Natural killer cell (primary cell): ENCODE measurements at regions not wholly inside any gene's neighbourhood (a gene's known extent, or its start where the extent isn't known, plus 50 kb on each side); places are given as distances from the start of the nearest gene placed in this dataset.

ENCODE experiments used
- ATAC-seq, 3 donors: fragments of 150-1000 bp in 2 of 3; fragments of 200-7000 bp in 1 of 3; cut with Tn5 transposase; 1 replicate in 1 of 3; 2 replicates in 2 of 3; pipeline ENCODE4 v1.10.0; 2021; ENCODE audit warnings: mild to moderate bottlenecking in 2 of 3, moderate library complexity in 2 of 3
- DNase-seq, 2 donors: peaks; one replicate each; pipeline versions ENCODE4 v3.0.0 to v3.0.0-alpha.2; 2013 to 2021; ENCODE audit warnings: mixed read lengths in 1 of 2
- H3K27ac ChIP-seq: one replicate; pipeline ENCODE4 v1.5.1; 2013; ENCODE audit warnings: mild to moderate bottlenecking, low read length
- H3K27me3 ChIP-seq: one replicate; pipeline ENCODE4 v1.6.1; 2013; ENCODE audit warnings: low read length; ENCODE audit not compliant: control insufficient read depth, insufficient read depth
- H3K36me3 ChIP-seq: one replicate; pipeline ENCODE4 v1.6.1; 2013; ENCODE audit warnings: low read length; ENCODE audit not compliant: control insufficient read depth, insufficient read depth
- H3K4me1 ChIP-seq: one replicate; pipeline ENCODE4 v1.6.1; 2013; ENCODE audit warnings: low read length; ENCODE audit not compliant: control insufficient read depth, insufficient read depth
- H3K4me3 ChIP-seq: one replicate; pipeline ENCODE4 v1.5.1; 2013; ENCODE audit warnings: low read length
- H3K9me3 ChIP-seq: one replicate; pipeline ENCODE4 v1.6.1; 2013; ENCODE audit warnings: low read length; ENCODE audit not compliant: control insufficient read depth, insufficient read depth
- H3K27ac Mint-ChIP-seq, 2 donors: one replicate each; pipeline ENCODE4 v1.8.0; 2022; ENCODE audit warnings: mild to moderate bottlenecking in 2 of 2, mixed read lengths in 2 of 2, moderate library complexity in 1 of 2
- H3K27me3 Mint-ChIP-seq, 2 donors: one replicate each; pipeline ENCODE4 v1.8.0; 2022; ENCODE audit warnings: low read depth in 2 of 2, mixed read lengths in 2 of 2
- H3K36me3 Mint-ChIP-seq: one replicate; pipeline ENCODE4 v1.8.0; 2022; ENCODE audit warnings: mixed read lengths
- H3K4me1 Mint-ChIP-seq, 2 donors: one replicate each; pipeline ENCODE4 v1.8.0; 2022; ENCODE audit warnings: mixed read lengths in 2 of 2
- H3K4me3 Mint-ChIP-seq: one replicate; pipeline ENCODE4 v1.8.0; 2022; ENCODE audit warnings: mild to moderate bottlenecking, moderate library complexity, mixed read lengths
- H3K9me3 Mint-ChIP-seq, 2 donors: one replicate each; pipeline ENCODE4 v1.8.0; 2022; ENCODE audit warnings: mixed read lengths in 2 of 2
- CTCF ChIP-seq: fragments of 200-600 bp; IDR thresholded peaks from one replicate; pipeline ENCODE4 v1.8.0; 2022; ENCODE audit warnings: antibody characterized with exemption
- WGBS: methylation state at CpG from one replicate; pipeline ENCODE4 v1.1.7; 2013; ENCODE audit warnings: missing lambda C conversion rate; ENCODE audit not compliant: insufficient coverage; 5-methylcytosine and 5-hydroxymethylcytosine counted together
- intact Hi-C: fragments of 100-400 bp; cut with micrococcal nuclease; formaldehyde crosslinking; loops from one replicate; pipeline ENCODE4 v1.14.2; 2022

DNA sequence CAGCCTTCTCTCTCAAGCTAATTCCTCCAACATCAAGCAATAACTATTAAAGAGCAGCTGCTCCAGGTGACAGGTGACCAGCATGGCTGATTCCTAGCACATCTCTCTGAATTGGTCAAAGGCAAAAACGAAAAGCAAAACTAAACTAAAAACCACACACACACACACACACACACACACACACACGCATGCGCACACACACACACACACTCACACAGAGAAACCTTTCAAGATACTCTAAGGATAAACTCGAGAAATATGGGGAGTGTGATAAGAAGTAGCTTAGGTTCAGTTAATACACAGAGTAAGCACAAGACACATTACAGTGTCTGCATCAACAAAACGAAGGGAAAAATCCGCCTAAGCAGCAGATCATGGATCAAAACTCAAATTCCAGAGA is 74.5 kb upstream of the FZD7 start:
- Mint-ChIP-seq H3K27ac (no peak overlapping the region), H3K4me3 (no peak overlapping the region), H3K36me3 (no peaks in the 10 kb centered on the region), H3K27me3 (peaks cover 11 to 19% of the 10 kb centered on the region in 2 donors), H3K9me3 (no peaks in the 10 kb centered on the region), H3K4me1 (no peaks in the 10 kb centered on the region)
- WGBS, result 55% methylated on average over 3 of the region's 6 CpGs
- intact Hi-C loops, result no loop called here
- no peak for ATAC-seq
- Histone ChIP-seq H3K27me3 (no peaks in the 10 kb centered on the region), H3K4me1 (no peaks in the 10 kb centered on the region), H3K9me3 (no peaks in the 10 kb centered on the region), H3K4me3 (no peak overlapping the region), H3K27ac (no peak overlapping the region), H3K36me3 (no peaks in the 10 kb centered on the region)
- no peak for DNase-seq
- no peak for TF ChIP-seq CTCF

DNA sequence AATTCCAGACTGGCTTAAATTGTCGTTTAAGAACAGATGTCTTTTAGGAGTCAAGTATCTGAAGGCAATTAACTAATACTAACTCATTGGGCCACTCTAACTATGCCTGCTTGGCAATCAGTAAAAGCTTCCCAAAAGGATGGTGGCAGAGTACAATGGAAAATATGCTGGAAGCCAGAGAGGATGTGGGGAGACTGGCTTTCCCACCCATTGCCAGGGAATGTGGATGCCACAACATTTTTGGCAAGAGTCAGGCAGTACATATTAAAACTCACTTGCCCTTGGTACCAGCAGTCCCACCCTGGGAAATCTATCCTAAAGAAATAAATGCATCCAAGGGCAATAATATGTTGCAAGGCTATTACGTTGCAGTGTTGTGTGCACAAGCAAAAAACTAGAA is 74.0 kb upstream of the FZD7 start:
- H3K4me3 Mint-ChIP-seq, result no peak overlapping the region
- H3K27me3 Mint-ChIP-seq, result peaks cover 11 to 19% of the 10 kb centered on the region in 2 donors
- Histone ChIP-seq H3K4me3 (no peak overlapping the region), H3K36me3 (no peaks in the 10 kb centered on the region), H3K4me1 (peaks cover 4% of the 10 kb centered on the region), H3K27me3 (no peaks in the 10 kb centered on the region), H3K9me3 (no peaks in the 10 kb centered on the region), H3K27ac (no peak overlapping the region)
- H3K4me1 Mint-ChIP-seq, result no peaks in the 10 kb centered on the region
- WGBS, result 78% methylated on average over 2 of the region's 2 CpGs
- H3K27ac Mint-ChIP-seq, result no peak overlapping the region
- no peaks in the 10 kb centered on the region for H3K36me3 Mint-ChIP-seq
- no peak for TF ChIP-seq CTCF
- ATAC-seq (no peak), DNase-seq (no peak)
- H3K9me3 Mint-ChIP-seq, result no peaks in the 10 kb centered on the region
- intact Hi-C loops, result no loop called here

DNA sequence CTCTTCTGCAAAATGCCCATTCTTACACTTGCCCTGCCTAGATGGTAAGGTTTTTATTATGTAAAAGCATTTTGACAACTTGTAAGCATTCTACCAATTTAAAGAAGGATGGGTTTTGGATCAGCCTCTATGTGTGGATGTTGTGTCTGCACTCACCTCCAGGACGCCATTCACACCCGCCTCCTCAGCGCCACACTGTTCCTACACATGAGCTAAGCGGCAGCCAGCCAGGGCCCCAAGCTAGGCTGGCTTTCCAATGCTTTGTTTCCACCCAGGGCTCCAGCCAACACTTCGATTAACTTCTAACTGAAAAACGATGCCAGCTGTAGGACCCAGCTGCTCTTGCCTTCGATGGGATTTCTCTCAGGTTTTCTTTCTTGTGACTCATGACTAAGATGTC is 73.3 kb upstream of the FZD7 start:
- H3K36me3 Mint-ChIP-seq, result no peaks in the 10 kb centered on the region

More for the DNA sequence above, 73.3 kb upstream of the FZD7 start:
- no peak for TF ChIP-seq CTCF
- Histone ChIP-seq H3K4me1 (peaks cover 5% of the 10 kb centered on the region), H3K27me3 (no peaks in the 10 kb centered on the region), H3K36me3 (no peaks in the 10 kb centered on the region), H3K27ac (no peak overlapping the region), H3K4me3 (no peak overlapping the region), H3K9me3 (no peaks in the 10 kb centered on the region)
- H3K9me3 Mint-ChIP-seq, result no peaks in the 10 kb centered on the region
- H3K4me1 Mint-ChIP-seq, result no peaks in the 10 kb centered on the region
- H3K4me3 Mint-ChIP-seq, result no peak overlapping the region
- DNase-seq (no peak), ATAC-seq (no peak)
- no peak overlapping the region for H3K27ac Mint-ChIP-seq
- 89% methylated on average over 7 of the region's 7 CpGs for WGBS
- intact Hi-C loops, result no loop called here
- H3K27me3 Mint-ChIP-seq, result peaks cover 11 to 16% of the 10 kb centered on the region in 2 donors
